GM12878 (cell line): ENCODE measurements at regions not wholly inside any gene's neighbourhood (a gene's known extent, or its start where the extent isn't known, plus 50 kb on each side); places are given as distances from the start of the nearest gene placed in this dataset.

Source experiments
- CREB1 ChIP-seq: IDR thresholded peaks from 2 replicates; pipeline ENCODE4 v1.6.1; 2012; ENCODE audit warnings: low read depth, mild to moderate bottlenecking, inconsistent platforms
- JUND ChIP-seq: IDR thresholded peaks from 2 replicates; pipeline ENCODE4 v1.6.1; 2012; ENCODE audit warnings: low read depth, mild to moderate bottlenecking, low read length, improper control_type of control experiment, moderate library complexity
- KDM1A ChIP-seq: fragments of 200-600 bp; sonication (generic); IDR thresholded peaks from 2 replicates; pipeline ENCODE4 v1.6.1; 2016; ENCODE audit warnings: borderline replicate concordance
- NR2C2 ChIP-seq: IDR thresholded peaks from 2 replicates; pipeline ENCODE4 v1.6.1; 2011; ENCODE audit warnings: borderline replicate concordance, low read depth; ENCODE audit not compliant: control insufficient read depth, insufficient read length
- PRDM15 ChIP-seq: fragments of 450-650 bp; formaldehyde crosslinking; IDR thresholded peaks from 2 replicates; pipeline ENCODE4 v1.4.0; 2020; ENCODE audit warnings: mild to moderate bottlenecking, moderate library complexity
- WRNIP1 ChIP-seq: IDR thresholded peaks from 2 replicates; pipeline ENCODE4 v1.6.1; 2011; ENCODE audit warnings: low read depth, low read length, improper control_type of control experiment, borderline replicate concordance
- TF ChIP-seq, protein P1 (sequence below): fragments of 450-650 bp; IDR thresholded peaks from 2 replicates; pipeline ENCODE4 v1.6.1; 2016; ENCODE audit warnings: mild to moderate bottlenecking
- TF ChIP-seq, protein P2 (sequence below): fragments of 450-650 bp; formaldehyde crosslinking; IDR thresholded peaks from 2 replicates; pipeline ENCODE4 v1.4.0; 2022; ENCODE audit warnings: mild to moderate bottlenecking, moderate library complexity

DNA sequence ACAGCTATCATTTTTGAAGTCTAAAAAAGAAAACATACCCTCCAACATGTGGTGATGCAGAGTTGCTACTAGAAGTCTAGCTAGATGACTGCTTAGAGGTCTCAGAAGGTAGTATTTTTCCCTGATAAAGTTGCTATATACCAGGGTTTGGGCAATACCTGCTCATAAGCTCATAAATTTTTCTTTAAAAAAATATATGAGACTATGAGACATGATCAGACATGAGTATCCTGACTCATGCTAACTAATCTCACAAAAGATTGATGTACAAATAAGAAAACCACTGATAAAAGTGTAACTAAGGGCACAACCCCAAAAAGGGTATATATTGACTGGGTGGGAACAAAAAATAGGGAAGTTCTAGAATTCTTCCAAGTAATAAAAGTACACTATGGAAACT, 740.9 kb downstream of the METTL15 start (continued):
- TF ChIP-seq WRNIP1 = no peak
- TF ChIP-seq, protein P1, sequence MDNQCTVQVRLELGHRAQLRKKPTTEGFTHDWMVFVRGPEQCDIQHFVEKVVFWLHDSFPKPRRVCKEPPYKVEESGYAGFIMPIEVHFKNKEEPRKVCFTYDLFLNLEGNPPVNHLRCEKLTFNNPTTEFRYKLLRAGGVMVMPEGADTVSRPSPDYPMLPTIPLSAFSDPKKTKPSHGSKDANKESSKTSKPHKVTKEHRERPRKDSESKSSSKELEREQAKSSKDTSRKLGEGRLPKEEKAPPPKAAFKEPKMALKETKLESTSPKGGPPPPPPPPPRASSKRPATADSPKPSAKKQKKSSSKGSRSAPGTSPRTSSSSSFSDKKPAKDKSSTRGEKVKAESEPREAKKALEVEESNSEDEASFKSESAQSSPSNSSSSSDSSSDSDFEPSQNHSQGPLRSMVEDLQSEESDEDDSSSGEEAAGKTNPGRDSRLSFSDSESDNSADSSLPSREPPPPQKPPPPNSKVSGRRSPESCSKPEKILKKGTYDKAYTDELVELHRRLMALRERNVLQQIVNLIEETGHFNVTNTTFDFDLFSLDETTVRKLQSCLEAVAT = no peak
- TF ChIP-seq PRDM15 (CRISPR knock-in tag) = no peak
- TF ChIP-seq KDM1A = no peak
- TF ChIP-seq CREB1 = no peak
- no peak for TF ChIP-seq JUND
- TF ChIP-seq, protein P2, sequence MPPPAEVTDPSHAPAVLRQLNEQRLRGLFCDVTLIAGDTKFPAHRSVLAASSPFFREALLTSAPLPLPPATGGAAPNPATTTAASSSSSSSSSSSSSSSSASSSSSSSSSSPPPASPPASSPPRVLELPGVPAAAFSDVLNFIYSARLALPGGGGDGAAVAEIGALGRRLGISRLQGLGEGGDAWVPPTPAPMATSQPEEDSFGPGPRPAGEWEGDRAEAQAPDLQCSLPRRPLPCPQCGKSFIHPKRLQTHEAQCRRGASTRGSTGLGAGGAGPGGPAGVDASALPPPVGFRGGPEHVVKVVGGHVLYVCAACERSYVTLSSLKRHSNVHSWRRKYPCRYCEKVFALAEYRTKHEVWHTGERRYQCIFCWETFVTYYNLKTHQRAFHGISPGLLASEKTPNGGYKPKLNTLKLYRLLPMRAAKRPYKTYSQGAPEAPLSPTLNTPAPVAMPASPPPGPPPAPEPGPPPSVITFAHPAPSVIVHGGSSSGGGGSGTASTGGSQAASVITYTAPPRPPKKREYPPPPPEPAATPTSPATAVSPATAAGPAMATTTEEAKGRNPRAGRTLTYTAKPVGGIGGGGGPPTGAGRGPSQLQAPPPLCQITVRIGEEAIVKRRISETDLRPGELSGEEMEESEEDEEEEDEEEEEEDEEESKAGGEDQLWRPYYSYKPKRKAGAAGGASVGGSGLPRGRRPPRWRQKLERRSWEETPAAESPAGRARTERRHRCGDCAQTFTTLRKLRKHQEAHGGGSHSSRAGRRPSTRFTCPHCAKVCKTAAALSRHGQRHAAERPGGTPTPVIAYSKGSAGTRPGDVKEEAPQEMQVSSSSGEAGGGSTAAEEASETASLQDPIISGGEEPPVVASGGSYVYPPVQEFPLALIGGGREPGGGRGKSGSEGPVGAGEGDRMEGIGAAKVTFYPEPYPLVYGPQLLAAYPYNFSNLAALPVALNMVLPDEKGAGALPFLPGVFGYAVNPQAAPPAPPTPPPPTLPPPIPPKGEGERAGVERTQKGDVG (CRISPR knock-in tag) = no peak
- TF ChIP-seq NR2C2 = no peak
